GM19240 (cell line): ENCODE measurements at regions not wholly inside any gene's neighbourhood (a gene's known extent, or its start where the extent isn't known, plus 50 kb on each side); places are given as distances from the start of the nearest gene placed in this dataset.

Experiments
- DNase-seq: peaks from one replicate; pipeline ENCODE4 v3.0.0; 2011; ENCODE audit warnings: low spot score; ENCODE audit not compliant: insufficient read length

- DNase-seq, result no peak
Observed at GRCh38 chr7:41633690-41634089, 69.2 kb downstream of the INHBA start.

GRCh38 chr7:41630741-41631140, 72.1 kb downstream of the INHBA start:
- DNase-seq, result no peak

- DNase-seq, result no peak
Observed at GRCh38 chr7:41629711-41630111, 73.2 kb downstream of the INHBA start.

- DNase-seq, result no peak
Observed at GRCh38 chr7:41628901-41629300, 74.0 kb downstream of the INHBA start.

GRCh38 chr7:41627645-41628298, 75.1 kb downstream of the INHBA start:
- no peak for DNase-seq

- no peak for DNase-seq
Observed at GRCh38 chr7:41624818-41625217, 78.1 kb downstream of the INHBA start.

GRCh38 chr7:41621953-41622831, 80.7 kb downstream of the INHBA start:
- DNase-seq, result no peak

- DNase-seq, result no peak
Observed at GRCh38 chr7:41617987-41618386, 84.9 kb downstream of the INHBA start.

- DNase-seq, result no peak
Observed at GRCh38 chr7:41612798-41613197, 90.1 kb downstream of the INHBA start.

- DNase-seq, result no peak
Observed at GRCh38 chr7:41612386-41612785, 90.5 kb downstream of the INHBA start.

GRCh38 chr7:41608447-41608846, 94.4 kb downstream of the INHBA start:
- no peak for DNase-seq

- no peak for DNase-seq
Observed at GRCh38 chr7:41603985-41604384, 98.9 kb downstream of the INHBA start.

GRCh38 chr7:41599760-41600159, 103.1 kb downstream of the INHBA start:
- DNase-seq, result no peak

- DNase-seq, result no peak
Observed at GRCh38 chr7:41592794-41593193, 110.1 kb downstream of the INHBA start.

GRCh38 chr7:41592236-41592635, 110.7 kb downstream of the INHBA start:
- no peak for DNase-seq

GRCh38 chr7:41590986-41591385, 111.9 kb downstream of the INHBA start:
- DNase-seq, result no peak

GRCh38 chr7:41588341-41588740, 114.5 kb downstream of the INHBA start:
- DNase-seq, result no peak

GRCh38 chr7:41586931-41587640, 115.8 kb downstream of the INHBA start:
- no peak for DNase-seq

- no peak for DNase-seq
Observed at GRCh38 chr7:41584746-41585145, 118.1 kb downstream of the INHBA start.

- no peak for DNase-seq
Observed at GRCh38 chr7:41582116-41582515, 120.8 kb downstream of the INHBA start.

- no peak for DNase-seq
Observed at GRCh38 chr7:41581041-41581440, 121.8 kb downstream of the INHBA start.
